ENCODE measurements at regions not wholly inside any gene's neighbourhood (a gene's known extent, or its start where the extent isn't known, plus 50 kb on each side); places are given as distances from the start of the nearest gene placed in this dataset.

- TF ChIP-seq CTCF (IDR thresholded peaks at IDR 0.05; ENCODE audit: low read length) (no peak), EZH2 (IDR thresholded peaks at IDR 0.05; ENCODE audit: borderline replicate concordance, low read length) (no peak)
These were observed 359.2 kb downstream of the BUD13 start for GRCh38 chr11:116413301-116414242.

Measured in OCI-LY1 (cell line).